GM23338 (cell line): ENCODE measurements at regions not wholly inside any gene's neighbourhood (a gene's known extent, or its start where the extent isn't known, plus 50 kb on each side); places are given as distances from the start of the nearest gene placed in this dataset.

ENCODE experiments used
- ATAC-seq: fragments of 200-7000 bp; cut with Tn5 transposase; 3 replicates; pipeline ENCODE4 v1.9.1; 2020
- DNase-seq: peaks from one replicate; pipeline ENCODE4 v3.0.0-alpha.2; 2015; ENCODE audit warnings: low spot score
- H2AFZ ChIP-seq: fragments of 200-600 bp; sonication (generic); 2 replicates; pipeline ENCODE4 v1.8.0; 2016; ENCODE audit warnings: antibody characterized with exemption, mild to moderate bottlenecking, moderate library complexity
- H3F3A ChIP-seq: fragments of 200-600 bp; sonication (generic); replicated peaks from 2 replicates; pipeline ENCODE4 v1.8.0; 2017; ENCODE audit warnings: antibody characterized with exemption, mixed run types, low read depth
- H3K27ac ChIP-seq: fragments of 200-600 bp; sonication (generic); 2 replicates; pipeline ENCODE4 v1.6.1; 2016; ENCODE audit warnings: low read depth
- H3K27me3 ChIP-seq: fragments of 200-600 bp; sonication (generic); 2 replicates; pipeline ENCODE4 v1.8.0; 2016; ENCODE audit warnings: mild to moderate bottlenecking, mixed run types, moderate library complexity; ENCODE audit not compliant: insufficient read depth
- H3K36me3 ChIP-seq: fragments of 200-600 bp; sonication (generic); 2 replicates; pipeline ENCODE4 v1.8.0; 2016; ENCODE audit warnings: mild to moderate bottlenecking; ENCODE audit not compliant: insufficient read depth
- H3K4me1 ChIP-seq: fragments of 200-600 bp; sonication (generic); 2 replicates; pipeline ENCODE4 v1.8.0; 2016; ENCODE audit warnings: mild to moderate bottlenecking, moderate library complexity; ENCODE audit not compliant: insufficient read depth
- H3K4me2 ChIP-seq: fragments of 200-600 bp; sonication (generic); 2 replicates; pipeline ENCODE4 v1.7.1; 2017; ENCODE audit warnings: mixed run types
- H3K4me3 ChIP-seq: fragments of 200-600 bp; sonication (generic); 2 replicates; pipeline ENCODE4 v1.6.1; 2016; ENCODE audit warnings: mixed run types
- H3K79me2 ChIP-seq: fragments of 200-600 bp; sonication (generic); replicated peaks from 2 replicates; pipeline ENCODE4 v1.8.0; 2017; ENCODE audit warnings: mild to moderate bottlenecking; ENCODE audit not compliant: insufficient read depth
- H3K9me2 ChIP-seq: fragments of 200-600 bp; sonication (generic); 2 replicates; pipeline ENCODE4 v1.8.0; 2017; ENCODE audit not compliant: insufficient read depth
- H4K20me1 ChIP-seq: fragments of 200-600 bp; sonication (generic); replicated peaks from 2 replicates; pipeline ENCODE4 v1.8.0; 2017; ENCODE audit warnings: mild to moderate bottlenecking; ENCODE audit not compliant: insufficient read depth
- H3K27ac Mint-ChIP-seq: 2 replicates; pipeline ENCODE4 v1.8.0; 2020; ENCODE audit warnings: inconsistent platforms, mild to moderate bottlenecking, moderate library complexity, mixed read lengths
- H3K27me3 Mint-ChIP-seq: 3 replicates; pipeline ENCODE4 v1.8.0; 2022; ENCODE audit warnings: low read depth, mild to moderate bottlenecking, moderate library complexity, mixed read lengths, inconsistent platforms; ENCODE audit not compliant: insufficient read depth, poor library complexity
- H3K36me3 Mint-ChIP-seq: 3 replicates; pipeline ENCODE4 v1.8.0; 2021; ENCODE audit warnings: low read depth, mild to moderate bottlenecking, inconsistent platforms, moderate library complexity, mixed read lengths
- H3K4me1 Mint-ChIP-seq: 3 replicates; pipeline ENCODE4 v1.8.0; 2020; ENCODE audit warnings: mild to moderate bottlenecking, inconsistent platforms, mixed read lengths
- H3K4me3 Mint-ChIP-seq: 3 replicates; pipeline ENCODE4 v1.8.0; 2021; ENCODE audit warnings: moderate library complexity, mild to moderate bottlenecking, inconsistent platforms, mixed read lengths
- H3K9me3 Mint-ChIP-seq: 3 replicates; pipeline ENCODE4 v1.8.0; 2020; ENCODE audit warnings: moderate library complexity, mild to moderate bottlenecking, inconsistent platforms, mixed read lengths
- CREB1 ChIP-seq: fragments of 250-450 bp; sonication (Bioruptor Pico); IDR thresholded peaks from 2 replicates; pipeline ENCODE4 v1.5.0; 2020; ENCODE audit warnings: low read depth, mild to moderate bottlenecking, moderate library complexity
- EZH2 ChIP-seq: fragments of 200-600 bp; sonication (generic); IDR thresholded peaks from one replicate; pipeline ENCODE4 v1.8.0; 2017; ENCODE audit warnings: antibody characterized with exemption, mild to moderate bottlenecking, low read depth; ENCODE audit not compliant: unreplicated experiment
- EZH2phosphoT487 ChIP-seq: fragments of 200-600 bp; sonication (generic); IDR thresholded peaks from one replicate; pipeline ENCODE4 v1.8.1; 2018; ENCODE audit warnings: antibody characterized with exemption; ENCODE audit not compliant: unreplicated experiment
- JUNB ChIP-seq: IDR thresholded peaks from one replicate; pipeline ENCODE4 v1.6.1; 2016; ENCODE audit warnings: antibody characterized with exemption; ENCODE audit not compliant: unreplicated experiment
- NANOG ChIP-seq: IDR thresholded peaks from 2 replicates; pipeline ENCODE4 v1.6.1; 2016; ENCODE audit warnings: antibody characterized with exemption, borderline replicate concordance
- POLR2AphosphoS5 ChIP-seq: IDR thresholded peaks from 2 replicates; pipeline ENCODE4 v1.6.1; 2016; ENCODE audit warnings: antibody characterized with exemption, low read depth
- STAT1 ChIP-seq: IDR thresholded peaks from one replicate; pipeline ENCODE4 v1.6.1; 2016; ENCODE audit warnings: antibody characterized with exemption; ENCODE audit not compliant: unreplicated experiment
- ZNF114 ChIP-seq: fragments of 250-450 bp; sonication (Bioruptor Pico); IDR thresholded peaks from 2 replicates; pipeline ENCODE4 v1.5.0; 2020; ENCODE audit warnings: mild to moderate bottlenecking, moderate library complexity
- ZNF331 ChIP-seq: fragments of 250-450 bp; sonication (Bioruptor Pico); IDR thresholded peaks from 2 replicates; pipeline ENCODE4 v1.5.0; 2020; ENCODE audit warnings: low read depth, mild to moderate bottlenecking, moderate library complexity
- TF ChIP-seq, protein P1 (sequence below): fragments of 250-450 bp; sonication (Bioruptor Pico); IDR thresholded peaks from 2 replicates; pipeline ENCODE4 v1.5.0; 2020; ENCODE audit warnings: mild to moderate bottlenecking, moderate library complexity
- TF ChIP-seq, protein P2 (sequence below): IDR thresholded peaks from one replicate; pipeline ENCODE4 v1.6.1; 2018; ENCODE audit warnings: antibody characterized with exemption; ENCODE audit not compliant: unreplicated experiment
- TF ChIP-seq, protein P3 (sequence below): IDR thresholded peaks from 2 replicates; pipeline ENCODE4 v1.6.1; 2016; ENCODE audit warnings: antibody characterized with exemption
- TF ChIP-seq, protein P4 (sequence below), 2 experiments: fragments of 200-600 bp in 1 of 2; sonication (generic) in 1 of 2; conservative IDR thresholded peaks; 2 replicates each; pipeline versions ENCODE4 v1.5.1 to v1.6.1; 2016 to 2017; ENCODE audit warnings: antibody characterized with exemption in 2 of 2, low read depth in 2 of 2, mild to moderate bottlenecking in 2 of 2, moderate library complexity in 1 of 2

DNA sequence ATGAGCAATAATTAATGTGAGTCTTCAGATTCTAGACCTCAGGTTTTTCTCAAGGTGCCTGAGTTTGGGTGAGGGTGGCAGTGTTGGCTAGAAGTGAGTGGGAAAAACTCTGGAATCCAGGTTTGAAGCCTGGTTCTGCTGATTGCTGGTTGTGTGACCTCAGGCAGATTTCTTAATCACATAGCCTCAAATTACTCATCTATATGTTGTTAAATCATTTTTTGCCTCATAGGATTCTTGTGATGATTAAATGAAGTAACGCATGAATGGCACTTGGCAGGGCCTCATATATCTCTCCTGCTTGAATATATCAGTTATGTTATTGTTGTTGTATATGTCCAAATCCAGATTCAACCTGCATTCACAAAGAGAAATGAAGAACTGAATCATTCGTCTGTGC, 60.5 kb downstream of the NR2F2 start:
- DNase-seq = no peak
- no peak overlapping the region for H3K4me2 ChIP-seq
- no peaks in the 10 kb centered on the region for H3F3A ChIP-seq
- H2AFZ ChIP-seq = no peak overlapping the region
- H3K4me1 ChIP-seq = peaks cover 14% of the 10 kb centered on the region; the same call in 1 of the 2 replicates
- H3K79me2 ChIP-seq = no peaks in the 10 kb centered on the region
- TF ChIP-seq STAT1 (no peak), EZH2phosphoT487 (no peak), JUNB (no peak), POLR2AphosphoS5 (no peak), NANOG (no peak), EZH2 (no peak), ZNF331 (no peak), ZNF114 (CRISPR knock-in tag) (no peak), CREB1 (CRISPR knock-in tag) (no peak)
- TF ChIP-seq, protein P1, sequence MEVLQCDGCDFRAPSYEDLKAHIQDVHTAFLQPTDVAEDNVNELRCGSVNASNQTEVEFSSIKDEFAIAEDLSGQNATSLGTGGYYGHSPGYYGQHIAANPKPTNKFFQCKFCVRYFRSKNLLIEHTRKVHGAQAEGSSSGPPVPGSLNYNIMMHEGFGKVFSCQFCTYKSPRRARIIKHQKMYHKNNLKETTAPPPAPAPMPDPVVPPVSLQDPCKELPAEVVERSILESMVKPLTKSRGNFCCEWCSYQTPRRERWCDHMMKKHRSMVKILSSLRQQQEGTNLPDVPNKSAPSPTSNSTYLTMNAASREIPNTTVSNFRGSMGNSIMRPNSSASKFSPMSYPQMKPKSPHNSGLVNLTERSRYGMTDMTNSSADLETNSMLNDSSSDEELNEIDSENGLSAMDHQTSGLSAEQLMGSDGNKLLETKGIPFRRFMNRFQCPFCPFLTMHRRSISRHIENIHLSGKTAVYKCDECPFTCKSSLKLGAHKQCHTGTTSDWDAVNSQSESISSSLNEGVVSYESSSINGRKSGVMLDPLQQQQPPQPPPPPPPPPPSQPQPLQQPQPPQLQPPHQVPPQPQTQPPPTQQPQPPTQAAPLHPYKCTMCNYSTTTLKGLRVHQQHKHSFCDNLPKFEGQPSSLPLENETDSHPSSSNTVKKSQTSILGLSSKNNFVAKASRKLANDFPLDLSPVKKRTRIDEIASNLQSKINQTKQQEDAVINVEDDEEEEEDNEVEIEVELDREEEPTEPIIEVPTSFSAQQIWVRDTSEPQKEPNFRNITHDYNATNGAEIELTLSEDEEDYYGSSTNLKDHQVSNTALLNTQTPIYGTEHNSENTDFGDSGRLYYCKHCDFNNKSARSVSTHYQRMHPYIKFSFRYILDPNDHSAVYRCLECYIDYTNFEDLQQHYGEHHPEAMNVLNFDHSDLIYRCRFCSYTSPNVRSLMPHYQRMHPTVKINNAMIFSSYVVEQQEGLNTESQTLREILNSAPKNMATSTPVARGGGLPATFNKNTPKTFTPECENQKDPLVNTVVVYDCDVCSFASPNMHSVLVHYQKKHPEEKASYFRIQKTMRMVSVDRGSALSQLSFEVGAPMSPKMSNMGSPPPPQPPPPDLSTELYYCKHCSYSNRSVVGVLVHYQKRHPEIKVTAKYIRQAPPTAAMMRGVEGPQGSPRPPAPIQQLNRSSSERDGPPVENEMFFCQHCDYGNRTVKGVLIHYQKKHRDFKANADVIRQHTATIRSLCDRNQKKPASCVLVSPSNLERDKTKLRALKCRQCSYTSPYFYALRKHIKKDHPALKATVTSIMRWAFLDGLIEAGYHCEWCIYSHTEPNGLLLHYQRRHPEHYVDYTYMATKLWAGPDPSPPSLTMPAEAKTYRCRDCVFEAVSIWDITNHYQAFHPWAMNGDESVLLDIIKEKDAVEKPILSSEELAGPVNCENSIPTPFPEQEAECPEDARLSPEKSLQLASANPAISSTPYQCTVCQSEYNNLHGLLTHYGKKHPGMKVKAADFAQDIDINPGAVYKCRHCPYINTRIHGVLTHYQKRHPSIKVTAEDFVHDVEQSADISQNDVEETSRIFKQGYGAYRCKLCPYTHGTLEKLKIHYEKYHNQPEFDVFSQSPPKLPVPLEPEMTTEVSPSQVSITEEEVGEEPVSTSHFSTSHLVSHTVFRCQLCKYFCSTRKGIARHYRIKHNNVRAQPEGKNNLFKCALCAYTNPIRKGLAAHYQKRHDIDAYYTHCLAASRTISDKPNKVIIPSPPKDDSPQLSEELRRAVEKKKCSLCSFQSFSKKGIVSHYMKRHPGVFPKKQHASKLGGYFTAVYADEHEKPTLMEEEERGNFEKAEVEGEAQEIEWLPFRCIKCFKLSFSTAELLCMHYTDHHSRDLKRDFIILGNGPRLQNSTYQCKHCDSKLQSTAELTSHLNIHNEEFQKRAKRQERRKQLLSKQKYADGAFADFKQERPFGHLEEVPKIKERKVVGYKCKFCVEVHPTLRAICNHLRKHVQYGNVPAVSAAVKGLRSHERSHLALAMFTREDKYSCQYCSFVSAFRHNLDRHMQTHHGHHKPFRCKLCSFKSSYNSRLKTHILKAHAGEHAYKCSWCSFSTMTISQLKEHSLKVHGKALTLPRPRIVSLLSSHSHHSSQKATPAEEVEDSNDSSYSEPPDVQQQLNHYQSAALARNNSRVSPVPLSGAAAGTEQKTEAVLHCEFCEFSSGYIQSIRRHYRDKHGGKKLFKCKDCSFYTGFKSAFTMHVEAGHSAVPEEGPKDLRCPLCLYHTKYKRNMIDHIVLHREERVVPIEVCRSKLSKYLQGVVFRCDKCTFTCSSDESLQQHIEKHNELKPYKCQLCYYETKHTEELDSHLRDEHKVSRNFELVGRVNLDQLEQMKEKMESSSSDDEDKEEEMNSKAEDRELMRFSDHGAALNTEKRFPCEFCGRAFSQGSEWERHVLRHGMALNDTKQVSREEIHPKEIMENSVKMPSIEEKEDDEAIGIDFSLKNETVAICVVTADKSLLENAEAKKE = no peak
- TF ChIP-seq, protein P2, sequence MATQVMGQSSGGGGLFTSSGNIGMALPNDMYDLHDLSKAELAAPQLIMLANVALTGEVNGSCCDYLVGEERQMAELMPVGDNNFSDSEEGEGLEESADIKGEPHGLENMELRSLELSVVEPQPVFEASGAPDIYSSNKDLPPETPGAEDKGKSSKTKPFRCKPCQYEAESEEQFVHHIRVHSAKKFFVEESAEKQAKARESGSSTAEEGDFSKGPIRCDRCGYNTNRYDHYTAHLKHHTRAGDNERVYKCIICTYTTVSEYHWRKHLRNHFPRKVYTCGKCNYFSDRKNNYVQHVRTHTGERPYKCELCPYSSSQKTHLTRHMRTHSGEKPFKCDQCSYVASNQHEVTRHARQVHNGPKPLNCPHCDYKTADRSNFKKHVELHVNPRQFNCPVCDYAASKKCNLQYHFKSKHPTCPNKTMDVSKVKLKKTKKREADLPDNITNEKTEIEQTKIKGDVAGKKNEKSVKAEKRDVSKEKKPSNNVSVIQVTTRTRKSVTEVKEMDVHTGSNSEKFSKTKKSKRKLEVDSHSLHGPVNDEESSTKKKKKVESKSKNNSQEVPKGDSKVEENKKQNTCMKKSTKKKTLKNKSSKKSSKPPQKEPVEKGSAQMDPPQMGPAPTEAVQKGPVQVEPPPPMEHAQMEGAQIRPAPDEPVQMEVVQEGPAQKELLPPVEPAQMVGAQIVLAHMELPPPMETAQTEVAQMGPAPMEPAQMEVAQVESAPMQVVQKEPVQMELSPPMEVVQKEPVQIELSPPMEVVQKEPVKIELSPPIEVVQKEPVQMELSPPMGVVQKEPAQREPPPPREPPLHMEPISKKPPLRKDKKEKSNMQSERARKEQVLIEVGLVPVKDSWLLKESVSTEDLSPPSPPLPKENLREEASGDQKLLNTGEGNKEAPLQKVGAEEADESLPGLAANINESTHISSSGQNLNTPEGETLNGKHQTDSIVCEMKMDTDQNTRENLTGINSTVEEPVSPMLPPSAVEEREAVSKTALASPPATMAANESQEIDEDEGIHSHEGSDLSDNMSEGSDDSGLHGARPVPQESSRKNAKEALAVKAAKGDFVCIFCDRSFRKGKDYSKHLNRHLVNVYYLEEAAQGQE = no peak
- TF ChIP-seq, protein P3, sequence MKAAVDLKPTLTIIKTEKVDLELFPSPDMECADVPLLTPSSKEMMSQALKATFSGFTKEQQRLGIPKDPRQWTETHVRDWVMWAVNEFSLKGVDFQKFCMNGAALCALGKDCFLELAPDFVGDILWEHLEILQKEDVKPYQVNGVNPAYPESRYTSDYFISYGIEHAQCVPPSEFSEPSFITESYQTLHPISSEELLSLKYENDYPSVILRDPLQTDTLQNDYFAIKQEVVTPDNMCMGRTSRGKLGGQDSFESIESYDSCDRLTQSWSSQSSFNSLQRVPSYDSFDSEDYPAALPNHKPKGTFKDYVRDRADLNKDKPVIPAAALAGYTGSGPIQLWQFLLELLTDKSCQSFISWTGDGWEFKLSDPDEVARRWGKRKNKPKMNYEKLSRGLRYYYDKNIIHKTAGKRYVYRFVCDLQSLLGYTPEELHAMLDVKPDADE = no peak
- TF ChIP-seq, protein P4, sequence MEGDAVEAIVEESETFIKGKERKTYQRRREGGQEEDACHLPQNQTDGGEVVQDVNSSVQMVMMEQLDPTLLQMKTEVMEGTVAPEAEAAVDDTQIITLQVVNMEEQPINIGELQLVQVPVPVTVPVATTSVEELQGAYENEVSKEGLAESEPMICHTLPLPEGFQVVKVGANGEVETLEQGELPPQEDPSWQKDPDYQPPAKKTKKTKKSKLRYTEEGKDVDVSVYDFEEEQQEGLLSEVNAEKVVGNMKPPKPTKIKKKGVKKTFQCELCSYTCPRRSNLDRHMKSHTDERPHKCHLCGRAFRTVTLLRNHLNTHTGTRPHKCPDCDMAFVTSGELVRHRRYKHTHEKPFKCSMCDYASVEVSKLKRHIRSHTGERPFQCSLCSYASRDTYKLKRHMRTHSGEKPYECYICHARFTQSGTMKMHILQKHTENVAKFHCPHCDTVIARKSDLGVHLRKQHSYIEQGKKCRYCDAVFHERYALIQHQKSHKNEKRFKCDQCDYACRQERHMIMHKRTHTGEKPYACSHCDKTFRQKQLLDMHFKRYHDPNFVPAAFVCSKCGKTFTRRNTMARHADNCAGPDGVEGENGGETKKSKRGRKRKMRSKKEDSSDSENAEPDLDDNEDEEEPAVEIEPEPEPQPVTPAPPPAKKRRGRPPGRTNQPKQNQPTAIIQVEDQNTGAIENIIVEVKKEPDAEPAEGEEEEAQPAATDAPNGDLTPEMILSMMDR (conservative IDR thresholded peaks at IDR 0.05; ENCODE audit: low read depth in 2 of 2) = no peak
- Mint-ChIP-seq H3K4me1 (peaks cover 17% of the 10 kb centered on the region), H3K27me3 (peaks cover 6% of the 10 kb centered on the region), H3K4me3 (no peak overlapping the region), H3K27ac (no peak overlapping the region), H3K36me3 (no peaks in the 10 kb centered on the region), H3K9me3 (no peaks in the 10 kb centered on the region)
- H4K20me1 ChIP-seq = no peaks in the 10 kb centered on the region
- H3K27me3 ChIP-seq = peaks cover 17% of the 10 kb centered on the region
- no peaks in the 10 kb centered on the region for H3K9me2 ChIP-seq
- ATAC-seq = no peak
- no peak overlapping the region for H3K4me3 ChIP-seq
- H3K36me3 ChIP-seq = no peaks in the 10 kb centered on the region
- no peak overlapping the region for H3K27ac ChIP-seq
